ENCODE measurements at regions not wholly inside any gene's neighbourhood (a gene's known extent, or its start where the extent isn't known, plus 50 kb on each side); places are given as distances from the start of the nearest gene placed in this dataset.

- H3K9me3 Mint-ChIP-seq (ENCODE audit: unreplicated experiment) = no peaks in the 10 kb centered on the region
- no peak for DNase-seq (ENCODE audit: low spot score)
- no peaks in the 10 kb centered on the region for H3K27me3 Mint-ChIP-seq (ENCODE audit: unreplicated experiment)
- H3K4me3 Mint-ChIP-seq (ENCODE audit: unreplicated experiment) = no peak overlapping the region
- no peaks in the 10 kb centered on the region for H3K4me1 Mint-ChIP-seq (ENCODE audit: unreplicated experiment)
- H3K27ac Mint-ChIP-seq (ENCODE audit: unreplicated experiment) = no peak overlapping the region
- H3K36me3 Mint-ChIP-seq (ENCODE audit: low read depth, unreplicated experiment) = peaks cover 4% of the 10 kb centered on the region
- TF ChIP-seq CTCF (IDR thresholded peaks at IDR 0.05; ENCODE audit: unreplicated experiment) = no peak
Observed at GRCh38 chr1:234683127-234683860, 73.3 kb upstream of the IRF2BP2 start.

DNA sequence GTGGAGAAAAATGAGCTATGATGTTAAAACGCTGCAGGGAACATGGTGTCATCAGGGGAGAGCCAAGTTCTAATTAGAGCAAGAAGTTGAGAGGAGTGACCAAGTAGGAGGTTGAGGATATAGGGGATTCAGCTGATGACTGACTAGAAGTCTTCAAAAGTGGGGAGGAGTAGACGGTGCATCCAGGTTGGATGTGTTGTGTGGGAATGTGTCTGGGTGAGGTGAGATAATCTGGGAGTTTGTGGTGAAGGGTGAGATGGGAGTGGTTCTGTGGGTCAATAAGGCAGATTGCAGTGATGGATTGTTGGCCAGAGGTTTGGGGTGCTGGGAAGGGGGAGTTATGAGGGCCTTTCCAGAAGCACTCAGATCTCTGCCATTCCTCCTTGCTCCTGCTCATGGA, 72.0 kb upstream of the IRF2BP2 start:
- H3K27ac Mint-ChIP-seq (ENCODE audit: unreplicated experiment) = no peak overlapping the region
- no peaks in the 10 kb centered on the region for H3K27me3 Mint-ChIP-seq (ENCODE audit: unreplicated experiment)
- no peaks in the 10 kb centered on the region for H3K9me3 Mint-ChIP-seq (ENCODE audit: unreplicated experiment)
- no peak for TF ChIP-seq CTCF (IDR thresholded peaks at IDR 0.05; ENCODE audit: unreplicated experiment)
- peaks cover 4% of the 10 kb centered on the region for H3K36me3 Mint-ChIP-seq (ENCODE audit: low read depth, unreplicated experiment)
- DNase-seq (ENCODE audit: low spot score) = no peak
- no peak overlapping the region for H3K4me3 Mint-ChIP-seq (ENCODE audit: unreplicated experiment)
- no peaks in the 10 kb centered on the region for H3K4me1 Mint-ChIP-seq (ENCODE audit: unreplicated experiment)

DNA sequence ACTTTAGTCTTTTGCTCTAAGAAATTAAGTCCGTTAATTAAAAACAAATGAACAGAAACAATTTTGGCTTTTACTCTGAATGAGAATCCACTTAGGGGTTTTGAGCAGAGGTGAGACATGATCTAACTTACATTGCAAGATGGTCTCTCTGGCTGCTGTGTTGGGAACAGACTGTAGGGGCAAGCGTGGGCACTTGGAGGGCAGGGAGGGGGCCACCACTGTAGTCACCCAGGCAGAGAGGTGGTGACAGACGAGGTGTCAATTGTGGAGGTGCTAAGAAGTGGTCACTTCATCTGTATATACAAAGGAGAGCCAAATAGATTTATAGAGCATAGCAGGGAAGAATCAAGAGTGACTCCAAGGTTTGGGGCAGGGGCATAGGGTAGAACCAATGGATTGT, 71.1 kb upstream of the IRF2BP2 start:
- Mint-ChIP-seq H3K4me3 (ENCODE audit: unreplicated experiment) (no peak overlapping the region), H3K4me1 (ENCODE audit: unreplicated experiment) (peaks cover 5% of the 10 kb centered on the region), H3K36me3 (ENCODE audit: low read depth, unreplicated experiment) (peaks cover 3% of the 10 kb centered on the region), H3K9me3 (ENCODE audit: unreplicated experiment) (no peaks in the 10 kb centered on the region), H3K27me3 (ENCODE audit: unreplicated experiment) (peaks cover 2% of the 10 kb centered on the region), H3K27ac (ENCODE audit: unreplicated experiment) (no peak overlapping the region)
- DNase-seq (ENCODE audit: low spot score) = no peak
- TF ChIP-seq CTCF (IDR thresholded peaks at IDR 0.05; ENCODE audit: unreplicated experiment) = no peak

DNA sequence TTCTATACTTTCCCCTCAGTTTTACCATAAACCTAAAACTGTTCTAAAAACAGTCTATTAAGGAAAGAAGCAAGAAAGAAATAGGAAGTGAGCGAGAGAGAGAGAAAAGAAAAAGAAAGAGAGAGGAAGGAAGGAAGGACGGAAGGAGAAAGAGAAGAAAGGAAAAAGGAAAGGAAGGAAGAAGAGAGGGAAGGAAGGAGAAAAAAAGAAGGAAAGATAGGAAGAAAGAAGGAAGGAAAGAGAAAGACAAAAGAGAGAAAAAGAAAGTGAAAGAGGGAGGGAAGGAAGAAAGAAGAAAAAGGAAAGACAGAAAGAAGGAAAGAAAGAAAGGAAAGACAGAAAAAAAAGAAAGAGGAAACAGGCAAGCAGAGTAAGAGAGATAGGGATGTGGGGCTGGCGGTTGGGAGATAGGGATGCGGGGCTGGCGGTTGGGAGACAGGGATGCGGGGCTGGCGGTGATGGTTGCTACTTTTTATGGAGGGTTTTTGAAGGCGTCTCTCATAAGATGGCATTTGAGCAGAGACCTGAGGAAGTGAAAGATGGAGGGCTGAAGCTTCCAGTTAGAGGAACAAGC, 70.4 kb upstream of the IRF2BP2 start:
- Mint-ChIP-seq H3K4me3 (ENCODE audit: unreplicated experiment) (no peak overlapping the region), H3K27me3 (ENCODE audit: unreplicated experiment) (peaks cover 2% of the 10 kb centered on the region), H3K27ac (ENCODE audit: unreplicated experiment) (no peak overlapping the region), H3K36me3 (ENCODE audit: low read depth, unreplicated experiment) (no peaks in the 10 kb centered on the region), H3K9me3 (ENCODE audit: unreplicated experiment) (no peaks in the 10 kb centered on the region), H3K4me1 (ENCODE audit: unreplicated experiment) (peaks cover 8% of the 10 kb centered on the region)
- no peak for TF ChIP-seq CTCF (IDR thresholded peaks at IDR 0.05; ENCODE audit: unreplicated experiment)
- no peak for DNase-seq (ENCODE audit: low spot score)

DNA sequence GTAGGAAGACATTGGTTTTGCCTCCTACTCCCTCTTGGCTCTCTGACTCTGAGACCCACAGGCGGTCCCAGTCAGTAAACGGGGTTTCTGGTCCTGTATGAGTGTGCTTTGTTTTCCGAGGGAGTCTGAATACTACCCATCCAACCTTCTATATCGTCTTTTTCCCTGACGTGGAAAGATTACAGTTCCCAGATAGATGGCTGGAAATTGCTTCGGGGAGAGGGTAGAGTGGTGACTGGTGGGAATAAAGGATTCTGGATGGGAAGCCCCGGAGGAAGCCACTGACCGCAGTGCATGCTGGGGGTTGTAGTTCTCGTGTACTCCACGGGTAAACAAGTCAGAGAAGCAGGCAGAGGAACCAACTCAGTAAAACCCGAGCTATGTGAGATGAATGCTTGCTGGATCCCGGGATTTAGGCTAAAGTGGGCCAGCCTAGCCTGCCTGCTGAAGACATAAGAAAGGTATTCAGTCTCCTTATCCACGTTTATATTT, 66.2 kb upstream of the IRF2BP2 start:
- Mint-ChIP-seq H3K9me3 (ENCODE audit: unreplicated experiment) (no peaks in the 10 kb centered on the region), H3K27me3 (ENCODE audit: unreplicated experiment) (peaks cover 6% of the 10 kb centered on the region), H3K27ac (ENCODE audit: unreplicated experiment) (peak overlapping the region; percentile 70), H3K4me1 (ENCODE audit: unreplicated experiment) (peaks cover 8% of the 10 kb centered on the region), H3K36me3 (ENCODE audit: low read depth, unreplicated experiment) (no peaks in the 10 kb centered on the region), H3K4me3 (ENCODE audit: unreplicated experiment) (peak overlapping the region; percentile 38)
- no peak for TF ChIP-seq CTCF (IDR thresholded peaks at IDR 0.05; ENCODE audit: unreplicated experiment)
- peak; percentile 68 for DNase-seq (ENCODE audit: low spot score)
